K562 (cell line): ENCODE measurements at regions not wholly inside any gene's neighbourhood (a gene's known extent, or its start where the extent isn't known, plus 50 kb on each side); places are given as distances from the start of the nearest gene placed in this dataset.

Experiments
- BACH1 ChIP-seq: fragments of 200-800 bp; sonication (Bioruptor generic); IDR thresholded peaks from 2 replicates; pipeline ENCODE4 v1.6.1; 2016; ENCODE audit warnings: missing genetic modification characterization, missing compliant biosample characterization
- CTBP1 ChIP-seq: fragments of 450-650 bp; IDR thresholded peaks from 2 replicates; pipeline ENCODE4 v1.6.1; 2016; ENCODE audit warnings: borderline replicate concordance
- FOXK1 ChIP-seq: sonication (generic); formaldehyde crosslinking; IDR thresholded peaks from 2 replicates; pipeline ENCODE4 v1.8.0; 2022; ENCODE audit warnings: missing genetic modification reagents, mild to moderate bottlenecking, borderline replicate concordance
- HES1 ChIP-seq: fragments of 450-650 bp; IDR thresholded peaks from 2 replicates; pipeline ENCODE4 v1.6.1; 2016; ENCODE audit warnings: low read depth, mild to moderate bottlenecking, moderate library complexity
- HOXB6 ChIP-seq: fragments of 250-450 bp; sonication (Bioruptor Pico); IDR thresholded peaks from 2 replicates; pipeline ENCODE4 v1.5.1; 2022; ENCODE audit warnings: mild to moderate bottlenecking, borderline replicate concordance
- MAFK ChIP-seq: IDR thresholded peaks from 2 replicates; pipeline ENCODE4 v1.6.1; 2011; ENCODE audit warnings: low read length, improper control_type of control experiment
- MTA2 ChIP-seq: fragments of 450-650 bp; IDR thresholded peaks from 2 replicates; pipeline ENCODE4 v1.6.1; 2016; ENCODE audit warnings: low read depth
- NFE2L1 ChIP-seq: fragments of 450-650 bp; IDR thresholded peaks from 2 replicates; pipeline ENCODE4 v1.6.1; 2016; ENCODE audit warnings: missing genetic modification characterization, low read depth, mild to moderate bottlenecking, missing compliant biosample characterization, moderate library complexity, borderline replicate concordance
- THAP7 ChIP-seq: fragments of 250-450 bp; sonication (Bioruptor Pico); IDR thresholded peaks from 2 replicates; pipeline ENCODE4 v1.5.0; 2021
- ZNF318 ChIP-seq, 2 experiments: fragments of 450-650 bp; IDR thresholded peaks; 2 replicates each; pipeline ENCODE4 v1.6.1; 2016; ENCODE audit warnings: mild to moderate bottlenecking in 2 of 2, borderline replicate concordance in 1 of 2, low read depth in 1 of 2, moderate library complexity in 1 of 2
- ZNF444 ChIP-seq: fragments of 250-450 bp; sonication (Bioruptor Pico); IDR thresholded peaks from 2 replicates; pipeline ENCODE4 v1.4.0; 2020; ENCODE audit warnings: mild to moderate bottlenecking, moderate library complexity

- TF ChIP-seq ZNF318 (IDR thresholded peaks at IDR 0.05; ENCODE audit: borderline replicate concordance in 1 of 2, low read depth in 1 of 2) (no peak), ZNF444 (CRISPR knock-in tag) (no peak), MAFK (no peak), NFE2L1 (tag) (no peak), HES1 (no peak), BACH1 (tag) (no peak), HOXB6 (CRISPR knock-in tag) (no peak), THAP7 (CRISPR knock-in tag) (no peak), MTA2 (no peak), CTBP1 (no peak), FOXK1 (CRISPR knock-in tag) (no peak)
- TF ChIP-seq, all 486 proteins: peak for 0
Measured at GRCh38 chr2:44839771-44840502, 101.6 kb upstream of the SIX3 start (continued).
